ENCODE measurements at regions not wholly inside any gene's neighbourhood (a gene's known extent, or its start where the extent isn't known, plus 50 kb on each side); places are given as distances from the start of the nearest gene placed in this dataset.

GRCh38 chr7:25304691-25305090 is 76.4 kb upstream of the NPVF start:
- TF ChIP-seq CTCF (IDR thresholded peaks at IDR 0.05; ENCODE audit: insufficient read depth, low read length, missing control alignments), result no peak
- H3K4me3 ChIP-seq (ENCODE audit: low read depth, low read length), result no peak overlapping the region
- POLR2A ChIA-PET, result interaction anchor here (0.7 kb wide), 1 partner anchor 48 kb away, joined by 3 read pairs; no protein-coding TSS in a partner anchor
- DNase-seq (ENCODE audit: low read depth, low spot score), result no peak
- CTCF ChIA-PET, result no interaction called here

GRCh38 chr7:25305831-25306230 is 77.5 kb upstream of the NPVF start:
- CTCF ChIA-PET, result no interaction called here
- DNase-seq (ENCODE audit: low read depth, low spot score), result no peak
- TF ChIP-seq CTCF (IDR thresholded peaks at IDR 0.05; ENCODE audit: insufficient read depth, low read length, missing control alignments), result no peak

GRCh38 chr7:25307624-25308023 is 79.3 kb upstream of the NPVF start:
- TF ChIP-seq CTCF (IDR thresholded peaks at IDR 0.05; ENCODE audit: insufficient read depth, low read length, missing control alignments), result no peak
- no peak for DNase-seq (ENCODE audit: low read depth, low spot score)
- ChIA-PET CTCF (no interaction called here), POLR2A (no interaction called here)
- H3K4me3 ChIP-seq (ENCODE audit: low read depth, low read length), result no peak overlapping the region

More at GRCh38 chr7:25305831-25306230, 77.5 kb upstream of the NPVF start:
- POLR2A ChIA-PET, result no interaction called here
- H3K4me3 ChIP-seq (ENCODE audit: low read depth, low read length), result no peak overlapping the region

- CTCF ChIA-PET, result no interaction called here
- H3K4me3 ChIP-seq (ENCODE audit: low read depth, low read length), result no peak overlapping the region
- no peak for TF ChIP-seq CTCF (IDR thresholded peaks at IDR 0.05; ENCODE audit: insufficient read depth, low read length, missing control alignments)
- POLR2A ChIA-PET, result no interaction called here
- DNase-seq (ENCODE audit: low read depth, low spot score), result no peak
These were observed 80.0 kb upstream of the NPVF start for GRCh38 chr7:25308246-25308645.

GRCh38 chr7:25308906-25309705 is 80.8 kb upstream of the NPVF start:
- TF ChIP-seq CTCF (IDR thresholded peaks at IDR 0.05; ENCODE audit: insufficient read depth, low read length, missing control alignments), result no peak
- POLR2A ChIA-PET, result no interaction called here

GRCh38 chr7:25310896-25311295 is 82.6 kb upstream of the NPVF start:
- TF ChIP-seq CTCF (IDR thresholded peaks at IDR 0.05; ENCODE audit: insufficient read depth, low read length, missing control alignments), result no peak
- ChIA-PET CTCF (no interaction called here), POLR2A (no interaction called here)
- no peak overlapping the region for H3K4me3 ChIP-seq (ENCODE audit: low read depth, low read length)
- no peak for DNase-seq (ENCODE audit: low read depth, low spot score)

More at GRCh38 chr7:25308906-25309705, 80.8 kb upstream of the NPVF start:
- DNase-seq (ENCODE audit: low read depth, low spot score), result no peak
- no peak overlapping the region for H3K4me3 ChIP-seq (ENCODE audit: low read depth, low read length)
- CTCF ChIA-PET, result no interaction called here

Data from AG04449 (cell line).